Sigmoid colon (tissue), 6 donors: ENCODE measurements at regions not wholly inside any gene's neighbourhood (a gene's known extent, or its start where the extent isn't known, plus 50 kb on each side); places are given as distances from the start of the nearest gene placed in this dataset.
"Not testable (repeated sequence)": the region's sequence is repeated elsewhere in the genome, so short reads cannot be mapped to it uniquely, and the experiment has no call there.

Source experiments
- DNase-seq: peaks from one replicate; pipeline ENCODE4 v3.0.0-alpha.2; 2019
- H3K27ac ChIP-seq, 4 donors: fragments of 200-600 bp; sonication (generic); one replicate each; pipeline ENCODE4 v1.5.1; 2016 to 2019; ENCODE audit warnings: mild to moderate bottlenecking in 1 of 4
- H3K27me3 ChIP-seq, 3 donors: fragments of 200-600 bp; sonication (generic); one replicate each; pipeline ENCODE4 v1.5.1; 2019; ENCODE audit warnings: mild to moderate bottlenecking in 1 of 3
- H3K36me3 ChIP-seq, 4 donors: fragments of 200-600 bp; sonication (generic); one replicate each; pipeline ENCODE4 v1.5.1; 2016 to 2019
- H3K4me1 ChIP-seq, 4 donors: fragments of 200-600 bp; sonication (generic); one replicate each; pipeline ENCODE4 v1.5.1; 2017 to 2019
- H3K4me3 ChIP-seq, 4 donors: fragments of 200-600 bp; sonication (generic); one replicate each; pipeline ENCODE4 v1.5.1; 2017 to 2019; ENCODE audit warnings: mild to moderate bottlenecking in 2 of 4, moderate library complexity in 1 of 4
- H3K9me3 ChIP-seq, 4 donors: fragments of 200-600 bp in 3 of 4; sonication (generic) in 3 of 4; one replicate each; pipeline versions ENCODE4 v1.5.1 to v1.6.1; 2013 to 2019
- CTCF ChIP-seq, 4 experiments: fragments of 450-650 bp in 3 of 4; fragments of 200-600 bp in 1 of 4; IDR thresholded peaks; one replicate each; pipeline ENCODE4 v1.5.1; 2016 to 2019; ENCODE audit warnings: antibody characterized with exemption in 4 of 4, mild to moderate bottlenecking in 3 of 4, moderate library complexity in 2 of 4
- EP300 ChIP-seq, 4 donors: sonication (generic); formaldehyde crosslinking; IDR thresholded peaks; one replicate each; pipeline ENCODE4 v1.6.1; 2017; ENCODE audit warnings: antibody characterized with exemption in 4 of 4
- POLR2A ChIP-seq, 2 donors: fragments of 450-650 bp; IDR thresholded peaks; one replicate each; pipeline ENCODE4 v1.6.1; 2016; ENCODE audit warnings: antibody characterized with exemption in 2 of 2, mild to moderate bottlenecking in 2 of 2, moderate library complexity in 2 of 2
- POLR2AphosphoS5 ChIP-seq, 4 donors: sonication (generic); formaldehyde crosslinking; IDR thresholded peaks; one replicate each; pipeline ENCODE4 v1.6.1; 2017; ENCODE audit warnings: antibody characterized with exemption in 4 of 4
- WGBS, 2 donors: extraction: QIAGEN DNeasy Blood & Tissue Kit; methylation state at CpG; one replicate each; pipeline ENCODE4 v1.1.7; 2013; 5-methylcytosine and 5-hydroxymethylcytosine counted together
- intact Hi-C: fragments of 100-400 bp; cut with DNase I; formaldehyde crosslinking; loops from one replicate; pipeline ENCODE4 v1.15.1; 2023
- donor health status: healthy with polysubstance abuse.
- donor health status: healthy.

- intact Hi-C loops = no loop called here
- Histone ChIP-seq H3K4me3 (no peak overlapping the region), H3K36me3 (no peaks in the 10 kb centered on the region), H3K27ac (no peak overlapping the region), H3K27me3 (no peaks in the 10 kb centered on the region), H3K9me3 (no peaks in the 10 kb centered on the region), H3K4me1 (no peaks in the 10 kb centered on the region)
- no peak for TF ChIP-seq EP300 (IDR thresholded peaks at IDR 0.05)
- no peak for TF ChIP-seq CTCF (IDR thresholded peaks at IDR 0.05)
- no peak for TF ChIP-seq POLR2A (IDR thresholded peaks at IDR 0.05)
- no peak for TF ChIP-seq POLR2AphosphoS5 (IDR thresholded peaks at IDR 0.05)
- DNase-seq = no peak
- 69 to 70% methylated on average over 2 of the region's 2 CpGs for WGBS, 2 donors
These were observed 746.4 kb downstream of the SLC4A3 start for GRCh38 chr2:220373878-220374277.

- no peaks in the 10 kb centered on the region for H3K36me3 ChIP-seq
- WGBS, 2 donors = 59 to 80% methylated on average over 2 of the region's 2 CpGs
- no peaks in the 10 kb centered on the region for H3K9me3 ChIP-seq
- TF ChIP-seq EP300 (IDR thresholded peaks at IDR 0.05) (no peak), CTCF (IDR thresholded peaks at IDR 0.05) (no peak), POLR2A (IDR thresholded peaks at IDR 0.05) (no peak), POLR2AphosphoS5 (IDR thresholded peaks at IDR 0.05) (no peak)
- DNase-seq = no peak
- H3K27me3 ChIP-seq = no peaks in the 10 kb centered on the region
- intact Hi-C loops = no loop called here
- H3K4me3 ChIP-seq = no peak overlapping the region
- H3K4me1 ChIP-seq = no peaks in the 10 kb centered on the region
- no peak overlapping the region for H3K27ac ChIP-seq
These were observed 746.9 kb downstream of the SLC4A3 start for GRCh38 chr2:220374282-220374681.

- H3K27me3 ChIP-seq = no peaks in the 10 kb centered on the region
- no peak overlapping the region for H3K4me3 ChIP-seq
- WGBS, 2 donors = 14 to 57% methylated on average over 2 of the region's 2 CpGs
- H3K9me3 ChIP-seq = no peaks in the 10 kb centered on the region
- H3K36me3 ChIP-seq = no peaks in the 10 kb centered on the region
- H3K27ac ChIP-seq = no peak overlapping the region
- intact Hi-C loops = no loop called here
- DNase-seq = no peak
- no peak for TF ChIP-seq POLR2A (IDR thresholded peaks at IDR 0.05)
- no peak for TF ChIP-seq CTCF (IDR thresholded peaks at IDR 0.05)
- no peak for TF ChIP-seq POLR2AphosphoS5 (IDR thresholded peaks at IDR 0.05)
- no peak for TF ChIP-seq EP300 (IDR thresholded peaks at IDR 0.05)
- H3K4me1 ChIP-seq = no peaks in the 10 kb centered on the region
These were observed 750.2 kb downstream of the SLC4A3 start for GRCh38 chr2:220377482-220378155.

GRCh38 chr2:220387758-220388157 lies 760.3 kb downstream of the SLC4A3 start:
- 84 to 91% methylated on average over 8 of the region's 8 CpGs for WGBS, 2 donors
- H3K36me3 ChIP-seq, H3K27me3 ChIP-seq, intact Hi-C loops, H3K4me3 ChIP-seq, H3K9me3 ChIP-seq, H3K27ac ChIP-seq, DNase-seq, H3K4me1 ChIP-seq: not testable (repeated sequence)

- Histone ChIP-seq H3K4me1 (peaks cover 0 to 17% (median 6%) of the 10 kb centered on the region in 4 donors), H3K9me3 (no peaks in the 10 kb centered on the region), H3K36me3 (no peaks in the 10 kb centered on the region), H3K27me3 (no peaks in the 10 kb centered on the region), H3K4me3 (no peak overlapping the region), H3K27ac (no peak overlapping the region)
- intact Hi-C loops = no loop called here
- 17 to 49% methylated on average over 2 of the region's 2 CpGs for WGBS, 2 donors
- TF ChIP-seq POLR2A (IDR thresholded peaks at IDR 0.05) (no peak), CTCF (IDR thresholded peaks at IDR 0.05) (no peak), EP300 (IDR thresholded peaks at IDR 0.05) (no peak), POLR2AphosphoS5 (IDR thresholded peaks at IDR 0.05) (no peak)
- DNase-seq = no peak
These were observed 766.3 kb downstream of the SLC4A3 start for GRCh38 chr2:220393711-220394110.
